NCI-H146 treated with DMSO at 0.1 percent for 48 hours (cell line): ENCODE measurements at regions not wholly inside any gene's neighbourhood (a gene's known extent, or its start where the extent isn't known, plus 50 kb on each side); places are given as distances from the start of the nearest gene placed in this dataset.
"Not testable (repeated sequence)": the region's sequence is repeated elsewhere in the genome, so short reads cannot be mapped to it uniquely, and the experiment has no call there.

Experiments used
- DNase-seq: peaks from one replicate; lab custom pipeline; 2025; ENCODE audit not compliant: unreplicated experiment; lab: John Stamatoyannopoulos, UW

DNA sequence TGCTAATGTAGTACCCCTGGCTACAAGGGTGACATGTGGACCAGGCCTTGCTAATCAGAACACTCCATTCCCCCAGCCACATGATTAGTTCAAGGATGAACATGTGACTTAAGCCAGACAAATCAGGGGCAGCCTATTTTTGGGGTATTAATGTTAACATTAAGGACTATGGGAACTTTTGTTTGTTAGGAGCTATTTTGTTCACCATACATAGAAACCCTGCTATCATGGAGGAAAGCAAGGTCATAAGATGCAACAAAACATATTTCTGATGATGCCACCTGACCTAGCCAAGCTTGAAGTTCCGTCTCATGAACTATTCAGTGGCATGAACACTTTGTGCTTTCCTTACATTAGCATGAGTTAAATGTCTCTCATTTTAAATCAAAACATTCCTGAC is 90.8 kb upstream of the PELI2 start:
- no peak for DNase-seq

DNA sequence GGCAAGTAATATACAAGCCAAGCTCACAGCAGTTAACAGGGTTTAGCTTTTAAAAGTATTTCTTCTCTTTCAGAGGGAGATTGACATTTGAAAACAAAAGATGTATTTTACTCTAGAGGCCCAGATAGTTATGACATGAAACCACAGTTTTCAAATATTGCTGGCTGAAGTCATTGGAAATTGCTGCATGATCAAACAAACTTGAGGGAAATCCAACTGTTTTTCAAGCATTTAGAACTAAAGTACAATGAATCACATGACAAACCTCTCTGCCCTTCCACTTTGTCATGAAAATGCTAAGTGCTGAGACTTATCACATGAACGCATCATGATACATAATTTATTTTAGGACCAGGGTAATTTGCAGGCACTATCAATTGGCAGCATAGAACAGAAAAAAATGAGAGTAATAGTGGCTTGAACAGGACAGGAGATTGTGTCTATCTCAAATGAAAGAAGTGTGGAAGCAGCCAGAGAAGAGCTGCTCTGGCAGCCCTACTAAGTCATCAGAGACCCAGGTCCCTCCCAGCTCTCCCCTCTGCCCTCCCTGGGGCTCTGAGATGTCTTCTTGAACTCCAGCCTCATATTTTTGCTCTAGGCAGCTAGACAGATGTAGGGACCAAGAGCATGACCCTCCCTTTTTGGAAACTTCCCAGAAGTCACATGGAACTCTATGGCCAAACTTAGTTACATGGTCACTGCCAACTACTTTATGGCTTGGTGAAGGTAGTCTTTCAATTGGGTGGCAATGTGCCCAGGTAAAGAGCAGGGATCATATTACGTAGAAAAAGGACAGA is 90.1 kb upstream of the PELI2 start:
- DNase-seq: no peak

DNA sequence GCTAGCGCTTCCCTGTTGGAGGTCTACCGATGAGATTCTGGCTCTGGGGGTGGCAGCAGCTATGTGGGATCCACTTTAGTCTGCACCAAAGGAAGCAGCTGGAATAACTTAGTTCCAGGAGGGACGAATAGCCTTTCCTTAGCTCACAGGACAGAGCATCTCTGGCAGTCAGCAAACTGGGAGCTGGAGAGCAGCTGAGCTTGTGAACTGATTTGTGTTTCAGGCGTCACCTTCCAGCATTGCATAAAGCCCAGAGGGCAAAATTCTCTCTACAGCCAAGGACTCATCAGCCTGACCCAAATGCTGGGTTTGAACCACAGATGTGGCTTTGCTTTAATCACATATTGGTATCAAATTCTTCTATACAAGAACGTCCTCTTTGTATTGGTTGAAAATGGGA is 81.9 kb upstream of the PELI2 start:
- DNase-seq: no peak

DNA sequence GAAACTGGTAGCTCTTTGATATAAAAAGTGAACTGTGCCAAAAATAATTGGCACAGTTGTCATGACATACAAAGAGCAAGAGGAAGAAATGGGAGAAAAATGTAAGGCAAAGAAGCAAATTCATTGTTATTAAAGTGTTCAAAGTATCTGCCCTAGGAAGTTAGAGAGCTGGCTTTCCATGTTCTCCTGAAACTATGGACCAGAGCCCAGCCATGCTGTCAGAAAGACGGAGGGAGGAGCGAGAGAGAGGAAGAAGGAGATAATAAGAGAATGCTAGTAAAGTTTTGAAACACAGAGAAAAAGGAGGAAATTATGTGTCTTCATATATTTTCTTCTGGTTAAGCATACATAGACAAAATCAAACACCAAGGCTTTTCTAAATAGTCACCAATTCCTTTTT is 78.1 kb upstream of the PELI2 start:
- DNase-seq: no peak

DNA sequence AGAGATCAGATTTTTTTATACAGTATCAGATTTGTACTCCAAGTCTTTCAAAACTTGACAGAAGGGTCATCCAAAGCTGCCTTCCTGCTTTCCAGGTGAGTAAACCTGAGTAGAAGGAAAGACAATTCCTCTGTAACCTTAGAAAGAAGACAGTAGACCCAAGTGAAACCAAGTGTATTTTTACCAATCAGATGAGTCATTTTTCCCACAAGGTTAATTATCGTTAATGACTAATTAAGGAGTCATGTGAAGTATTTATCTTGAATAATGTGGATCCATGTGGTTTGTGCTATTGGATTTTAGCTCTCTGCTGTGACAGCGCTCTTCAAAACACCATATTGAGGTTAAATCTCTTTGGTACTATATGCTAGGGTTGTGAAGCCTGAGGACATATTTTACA is 74.0 kb upstream of the PELI2 start:
- DNase-seq: no peak

GRCh38 chr14:56046546-56046945 is 71.7 kb upstream of the PELI2 start:
- no peak for DNase-seq

DNA sequence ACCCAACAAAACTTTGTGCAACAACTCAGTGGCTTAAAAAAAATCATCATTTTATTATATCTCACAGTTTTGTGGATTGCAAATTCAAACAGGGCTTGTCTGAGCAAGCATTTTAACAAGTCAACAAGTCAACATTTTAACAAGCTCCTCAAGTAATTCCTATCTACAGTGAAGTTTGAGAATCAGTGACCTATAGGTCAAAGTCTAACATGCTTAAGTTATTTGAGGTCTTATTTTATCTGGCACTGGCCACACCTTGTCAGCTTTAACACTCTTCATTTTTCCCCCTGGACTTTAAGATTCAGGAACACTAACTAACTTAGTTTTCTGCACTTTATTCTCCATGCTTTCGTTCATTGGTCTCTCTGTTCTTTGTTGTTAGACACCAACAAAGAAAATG is 71.2 kb upstream of the PELI2 start:
- DNase-seq: no peak

DNA sequence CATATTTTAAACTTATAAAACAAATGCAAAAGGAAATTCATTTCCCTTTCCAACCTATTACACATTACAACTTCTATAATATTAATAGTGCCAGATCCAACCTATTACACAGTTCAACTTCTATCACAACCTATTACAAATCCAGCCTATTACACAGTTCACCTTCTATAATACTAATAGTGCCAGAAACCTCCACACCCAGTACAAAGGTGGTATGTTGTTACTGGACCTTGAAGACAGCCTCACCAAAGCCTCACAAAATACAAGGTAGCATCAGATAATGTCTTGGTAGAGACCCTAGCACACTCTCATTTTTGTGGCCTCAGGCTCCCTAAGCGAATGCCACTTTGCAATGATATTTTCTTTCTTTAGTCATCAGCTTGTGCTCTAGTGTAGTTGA is 68.7 kb upstream of the PELI2 start:
- no peak for DNase-seq

DNA sequence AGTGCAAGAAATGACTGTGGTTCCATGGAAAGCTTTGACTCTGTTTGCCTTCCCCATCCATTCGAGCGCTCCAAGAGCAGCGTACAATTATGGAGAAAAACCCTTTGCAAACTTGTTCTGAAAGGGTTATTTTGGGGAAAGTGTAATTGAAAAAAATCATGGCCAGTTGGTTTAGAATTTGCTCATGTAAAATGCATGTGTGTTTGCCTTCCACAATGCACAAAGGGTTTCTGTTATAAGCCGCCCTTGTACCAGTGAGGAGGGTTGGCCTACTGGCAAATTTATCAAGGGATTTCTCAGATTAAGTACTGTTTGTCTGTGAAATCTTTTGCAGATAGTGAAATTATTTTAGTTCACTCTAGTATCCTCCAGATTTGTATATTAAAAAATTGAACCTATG is 62.7 kb upstream of the PELI2 start:
- DNase-seq: no peak

DNA sequence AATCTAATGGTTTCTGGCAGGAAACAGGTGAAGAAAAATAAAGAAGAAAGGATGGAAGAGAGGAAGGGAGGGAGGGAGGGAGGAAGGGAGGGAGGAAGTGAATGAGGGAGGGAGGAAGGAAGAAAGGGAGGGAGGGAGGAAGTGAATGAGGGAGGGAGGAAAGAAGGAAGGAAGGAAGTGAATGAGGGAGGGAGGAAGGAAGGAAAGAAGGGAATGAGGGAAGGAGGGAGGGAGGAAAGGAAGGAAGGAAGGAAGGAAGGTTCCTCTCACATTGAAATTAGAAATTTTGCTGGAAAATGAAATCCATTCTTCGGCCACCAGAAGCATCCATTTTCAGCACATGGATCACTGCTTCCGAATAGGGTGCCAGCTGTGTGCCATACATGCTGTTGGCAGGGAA is 62.2 kb upstream of the PELI2 start:
- no peak for DNase-seq

GRCh38 chr14:56057071-56057741 is 61.0 kb upstream of the PELI2 start:
- DNase-seq: peak; percentile 95

DNA sequence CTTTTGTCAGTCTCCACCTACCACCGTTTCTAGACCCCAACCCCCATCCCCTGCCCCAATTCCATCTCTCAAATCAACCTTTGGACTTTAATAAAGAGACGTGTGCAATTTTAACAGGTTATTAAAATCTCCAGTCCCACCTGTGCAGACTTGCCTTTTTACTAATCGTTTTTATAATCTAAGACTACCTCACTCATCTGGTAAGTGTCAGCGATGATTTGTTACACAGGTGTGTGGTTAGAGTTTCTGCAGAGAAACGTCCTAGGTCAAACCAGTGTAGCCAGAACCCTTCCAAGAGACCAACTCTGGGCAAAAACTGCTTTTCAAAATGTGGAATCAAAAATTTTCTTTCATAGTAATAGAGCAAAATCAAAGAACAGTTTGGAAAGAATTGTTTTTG is 60.4 kb upstream of the PELI2 start:
- no peak for DNase-seq

DNA sequence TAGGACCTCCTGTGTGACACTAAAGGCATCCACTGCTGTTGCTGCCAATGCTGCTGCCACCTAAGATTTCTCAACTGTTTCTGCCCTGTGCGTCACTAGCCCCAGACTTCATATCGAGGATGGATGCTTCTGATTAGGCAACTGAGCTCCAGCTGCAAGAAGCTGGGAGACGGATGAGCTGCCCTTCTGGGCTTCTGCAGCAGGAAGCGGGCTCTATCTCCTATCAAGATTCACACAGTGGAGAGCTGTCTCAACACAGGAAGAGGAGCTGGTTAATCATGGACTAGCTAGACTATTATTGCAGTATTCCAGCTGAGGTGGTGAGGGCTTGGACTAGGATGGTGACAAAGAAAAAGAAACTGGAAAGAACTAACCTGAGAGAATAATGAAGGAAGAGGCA is 59.2 kb upstream of the PELI2 start:
- peak; percentile 7 for DNase-seq

DNA sequence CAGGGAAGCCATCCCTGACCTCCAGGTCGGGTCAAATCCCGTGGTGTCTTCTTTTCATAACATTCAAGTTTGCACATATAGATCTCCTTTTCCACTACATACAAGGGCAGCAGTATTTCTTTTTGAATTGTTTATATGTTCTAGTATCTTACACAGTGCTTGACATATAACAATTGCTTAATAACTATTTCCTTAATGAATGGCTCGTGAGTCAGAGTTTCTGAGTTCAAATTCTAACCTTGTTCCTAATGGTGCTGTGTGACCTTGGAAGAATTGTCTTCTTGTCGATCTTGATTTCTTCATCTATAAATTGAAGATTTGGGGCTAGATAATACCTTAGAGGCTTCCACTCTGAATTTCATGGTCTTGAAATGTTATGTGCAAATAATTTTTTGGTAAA is 57.2 kb upstream of the PELI2 start:
- no peak for DNase-seq

GRCh38 chr14:56063131-56063530 is 55.1 kb upstream of the PELI2 start:
- no peak for DNase-seq

DNA sequence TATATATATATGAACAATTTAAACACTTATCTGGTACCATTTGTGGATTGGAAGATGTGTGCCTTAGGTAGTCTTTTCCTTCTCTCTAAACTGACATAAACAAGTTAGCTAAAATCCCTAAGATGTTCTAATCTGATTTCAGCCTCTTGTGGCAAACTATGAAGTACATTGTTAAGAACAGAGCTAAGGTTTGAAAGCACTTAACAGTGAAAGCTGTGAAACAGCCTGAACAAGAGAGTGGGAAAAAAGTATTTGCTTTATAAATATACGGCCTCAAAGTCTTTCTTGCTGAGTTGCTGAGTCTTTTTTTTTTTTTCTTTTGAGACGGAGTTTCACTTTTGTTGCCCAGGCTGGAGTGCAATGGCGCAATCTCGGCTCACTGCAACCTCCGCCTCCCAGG is 53.7 kb upstream of the PELI2 start:
- no peak for DNase-seq

DNA sequence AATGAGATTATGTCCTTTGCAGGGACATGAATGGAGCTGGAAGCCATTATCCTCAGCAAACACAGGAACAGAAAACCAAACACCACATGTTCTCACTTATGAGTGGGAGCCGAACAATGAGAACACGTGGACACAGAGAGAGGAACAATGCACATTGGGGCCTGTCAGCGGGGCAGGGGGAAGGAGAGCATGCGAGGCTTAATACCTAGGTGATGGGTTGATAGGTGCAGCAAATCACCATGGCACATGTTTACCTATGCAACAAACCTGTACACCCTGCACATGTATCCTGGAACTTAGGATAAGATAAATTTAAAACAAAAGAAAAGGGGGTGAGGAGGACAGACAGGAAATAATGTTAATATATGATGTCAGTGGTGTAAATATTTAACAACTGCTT is 53.0 kb upstream of the PELI2 start:
- not testable (repeated sequence) for DNase-seq

GRCh38 chr14:56065621-56066290 is 52.5 kb upstream of the PELI2 start:
- DNase-seq: no peak
